Spleen (tissue), 11 donors: ENCODE measurements at regions not wholly inside any gene's neighbourhood (a gene's known extent, or its start where the extent isn't known, plus 50 kb on each side); places are given as distances from the start of the nearest gene placed in this dataset.

Experiments used
- DNase-seq: peaks from one replicate; pipeline ENCODE4 v3.0.0-alpha.2; 2020
- H3K27ac ChIP-seq, 8 donors: fragments of 200-600 bp; sonication (generic) in 7 of 8; 1 replicate in 4 of 8; 2 replicates in 4 of 8; pipeline versions ENCODE4 v1.5.0 to v1.8.0; 2016 to 2021; ENCODE audit warnings: inconsistent platforms in 4 of 8, mild to moderate bottlenecking in 4 of 8, moderate library complexity in 1 of 8
- H3K27me3 ChIP-seq, 7 donors: fragments of 200-600 bp; sonication (generic) in 6 of 7; replicated peaks in 1 of 7; 1 replicate in 4 of 7; 2 replicates in 3 of 7; pipeline versions ENCODE4 v1.5.0 to v1.8.0; 2016 to 2021; ENCODE audit warnings: inconsistent platforms in 3 of 7, mild to moderate bottlenecking in 1 of 7
- H3K36me3 ChIP-seq, 6 donors: fragments of 200-600 bp; sonication (generic) in 5 of 6; 1 replicate in 4 of 6; 2 replicates in 2 of 6; pipeline versions ENCODE4 v1.5.0 to v1.8.0; 2016 to 2021; ENCODE audit warnings: inconsistent platforms in 2 of 6
- H3K4me1 ChIP-seq, 6 donors: fragments of 200-600 bp; sonication (generic) in 5 of 6; 1 replicate in 3 of 6; 2 replicates in 3 of 6; pipeline versions ENCODE4 v1.5.0 to v1.8.0; 2016 to 2021; ENCODE audit warnings: inconsistent platforms in 3 of 6
- H3K4me3 ChIP-seq, 8 donors: fragments of 200-600 bp; sonication (generic) in 7 of 8; 1 replicate in 4 of 8; 2 replicates in 4 of 8; pipeline versions ENCODE4 v1.5.0 to v1.8.0; 2016 to 2021; ENCODE audit warnings: inconsistent platforms in 4 of 8, mild to moderate bottlenecking in 4 of 8, moderate library complexity in 2 of 8
- H3K9me3 ChIP-seq, 8 donors: fragments of 200-600 bp; sonication (generic) in 7 of 8; 1 replicate in 4 of 8; 2 replicates in 4 of 8; pipeline versions ENCODE4 v1.5.0 to v1.8.0; 2016 to 2021; ENCODE audit warnings: inconsistent platforms in 4 of 8
- POLR2A ChIP-seq, 3 donors: fragments of 450-650 bp; IDR thresholded peaks; one replicate each; pipeline ENCODE4 v1.5.1; 2017; ENCODE audit warnings: antibody characterized with exemption in 3 of 3, mild to moderate bottlenecking in 1 of 3
- POLR2AphosphoS5 ChIP-seq, 3 donors: sonication (generic); formaldehyde crosslinking; IDR thresholded peaks; one replicate each; pipeline ENCODE4 v1.5.1; 2017; ENCODE audit warnings: antibody characterized with exemption in 3 of 3
- WGBS, 5 donors: extraction: QIAGEN DNeasy Blood & Tissue Kit in 3 of 5; methylation state at CpG; one replicate each; pipeline versions ENCODE4 v1.1.5 to v1.1.7; 2013 to 2018; 5-methylcytosine and 5-hydroxymethylcytosine counted together
- intact Hi-C: fragments of 100-400 bp; cut with DNase I; formaldehyde crosslinking; loops from one replicate; pipeline ENCODE4 v1.15.0; 2023; ENCODE audit warnings: low total_unique reads
- TF ChIP-seq, protein P1 (sequence below), 11 experiments: fragments of 200-600 bp in 7 of 11; fragments of 450-650 bp in 4 of 11; sonication (generic) in 4 of 11; IDR thresholded peaks in 8 of 11; conservative IDR thresholded peaks in 3 of 11; 1 replicate in 7 of 11; 2 replicates in 4 of 11; pipeline versions ENCODE4 v1.4.0 to v1.8.0; 2016 to 2021; ENCODE audit warnings: antibody characterized with exemption in 11 of 11, inconsistent platforms in 4 of 11, mild to moderate bottlenecking in 1 of 11
- donor health status: healthy with polysubstance abuse.
- donor health status: DM: no; HTN: no; CAD: no; lungs with moderate emphysema.
- donor health status: DM: no; HTN: no; CAD: no.
- donor health status: Bipolar disorder and iron deficiency.
- donor health status: healthy.
- donor health status: DM: no; HTN: no; CAD: no.
- donor health status: DM: yes; HTN: yes; CAD: no.

DNA sequence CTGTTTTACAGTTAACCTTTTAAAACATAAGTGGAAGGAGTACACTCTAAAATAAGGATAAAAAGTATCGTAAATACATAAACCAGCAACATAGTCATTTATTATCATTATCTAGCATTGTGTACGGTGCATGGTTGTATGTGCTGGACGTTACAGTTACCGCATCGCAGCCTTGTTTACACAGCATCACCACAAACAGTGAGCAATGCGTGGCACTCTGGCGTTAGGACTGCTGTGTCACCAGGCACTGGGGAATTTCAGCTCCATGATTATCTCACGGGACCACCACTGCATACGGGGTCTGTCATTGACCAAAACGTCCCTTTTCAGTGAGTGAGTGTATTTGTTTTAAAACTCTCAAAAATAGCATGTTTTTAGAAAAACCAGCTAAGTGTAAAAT, 103.0 kb upstream of the SNTG2 start:
- DNase-seq, result no peak
- no peaks in the 10 kb centered on the region for H3K9me3 ChIP-seq
- WGBS, 5 donors, result 87 to 89% (median 88%) methylated on average over 10 of the region's 10 CpGs
- no peak overlapping the region for H3K4me3 ChIP-seq
- H3K27ac ChIP-seq, result no peak overlapping the region
- no peaks in the 10 kb centered on the region for H3K4me1 ChIP-seq
- intact Hi-C loops, result no loop called here
- no peak for TF ChIP-seq POLR2AphosphoS5 (IDR thresholded peaks at IDR 0.05)
- no peak for TF ChIP-seq POLR2A (IDR thresholded peaks at IDR 0.05)
- TF ChIP-seq, protein P1, sequence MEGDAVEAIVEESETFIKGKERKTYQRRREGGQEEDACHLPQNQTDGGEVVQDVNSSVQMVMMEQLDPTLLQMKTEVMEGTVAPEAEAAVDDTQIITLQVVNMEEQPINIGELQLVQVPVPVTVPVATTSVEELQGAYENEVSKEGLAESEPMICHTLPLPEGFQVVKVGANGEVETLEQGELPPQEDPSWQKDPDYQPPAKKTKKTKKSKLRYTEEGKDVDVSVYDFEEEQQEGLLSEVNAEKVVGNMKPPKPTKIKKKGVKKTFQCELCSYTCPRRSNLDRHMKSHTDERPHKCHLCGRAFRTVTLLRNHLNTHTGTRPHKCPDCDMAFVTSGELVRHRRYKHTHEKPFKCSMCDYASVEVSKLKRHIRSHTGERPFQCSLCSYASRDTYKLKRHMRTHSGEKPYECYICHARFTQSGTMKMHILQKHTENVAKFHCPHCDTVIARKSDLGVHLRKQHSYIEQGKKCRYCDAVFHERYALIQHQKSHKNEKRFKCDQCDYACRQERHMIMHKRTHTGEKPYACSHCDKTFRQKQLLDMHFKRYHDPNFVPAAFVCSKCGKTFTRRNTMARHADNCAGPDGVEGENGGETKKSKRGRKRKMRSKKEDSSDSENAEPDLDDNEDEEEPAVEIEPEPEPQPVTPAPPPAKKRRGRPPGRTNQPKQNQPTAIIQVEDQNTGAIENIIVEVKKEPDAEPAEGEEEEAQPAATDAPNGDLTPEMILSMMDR (IDR thresholded peaks at IDR 0.05 in 8 of 11, conservative IDR thresholded peaks at IDR 0.05 in 3 of 11), result no peak
- H3K27me3 ChIP-seq, result peaks cover 0 to 7% (median 0%) of the 10 kb centered on the region in 7 donors
- H3K36me3 ChIP-seq, result no peaks in the 10 kb centered on the region

DNA sequence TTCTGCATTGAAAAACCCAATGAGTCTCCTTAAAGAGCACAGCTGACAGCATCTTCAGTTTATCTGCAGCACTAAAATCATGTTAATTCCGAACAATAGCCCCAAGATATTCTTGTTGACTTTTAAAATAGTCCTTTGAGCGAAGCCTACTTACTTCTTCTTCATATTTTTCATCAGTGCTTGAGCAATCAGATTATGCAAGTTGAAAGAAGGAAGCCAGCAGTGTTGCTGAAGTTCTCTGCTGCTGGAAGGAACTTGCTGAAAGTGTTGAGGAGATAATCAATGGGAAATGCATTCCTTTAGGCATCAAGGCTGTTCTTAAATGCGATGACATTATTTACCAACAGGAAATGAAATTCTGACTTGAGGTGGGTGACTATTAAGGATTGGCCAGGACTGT, 105.9 kb upstream of the SNTG2 start:
- TF ChIP-seq, protein P1 (IDR thresholded peaks at IDR 0.05 in 8 of 11, conservative IDR thresholded peaks at IDR 0.05 in 3 of 11), result no peak
- TF ChIP-seq POLR2AphosphoS5 (IDR thresholded peaks at IDR 0.05), result no peak
- TF ChIP-seq POLR2A (IDR thresholded peaks at IDR 0.05), result no peak
- Histone ChIP-seq H3K36me3 (no peaks in the 10 kb centered on the region), H3K4me1 (no peaks in the 10 kb centered on the region), H3K27me3 (peaks cover 0 to 8% (median 0%) of the 10 kb centered on the region in 7 donors), H3K27ac (peak overlapping the region in 2 of 8 donors; percentile 10 to 12), H3K4me3 (no peak overlapping the region), H3K9me3 (no peaks in the 10 kb centered on the region)
- no peak for DNase-seq
- WGBS, 5 donors, result 41 to 62% (median 45%) methylated on average over 3 of the region's 3 CpGs
- intact Hi-C loops, result no loop called here

DNA sequence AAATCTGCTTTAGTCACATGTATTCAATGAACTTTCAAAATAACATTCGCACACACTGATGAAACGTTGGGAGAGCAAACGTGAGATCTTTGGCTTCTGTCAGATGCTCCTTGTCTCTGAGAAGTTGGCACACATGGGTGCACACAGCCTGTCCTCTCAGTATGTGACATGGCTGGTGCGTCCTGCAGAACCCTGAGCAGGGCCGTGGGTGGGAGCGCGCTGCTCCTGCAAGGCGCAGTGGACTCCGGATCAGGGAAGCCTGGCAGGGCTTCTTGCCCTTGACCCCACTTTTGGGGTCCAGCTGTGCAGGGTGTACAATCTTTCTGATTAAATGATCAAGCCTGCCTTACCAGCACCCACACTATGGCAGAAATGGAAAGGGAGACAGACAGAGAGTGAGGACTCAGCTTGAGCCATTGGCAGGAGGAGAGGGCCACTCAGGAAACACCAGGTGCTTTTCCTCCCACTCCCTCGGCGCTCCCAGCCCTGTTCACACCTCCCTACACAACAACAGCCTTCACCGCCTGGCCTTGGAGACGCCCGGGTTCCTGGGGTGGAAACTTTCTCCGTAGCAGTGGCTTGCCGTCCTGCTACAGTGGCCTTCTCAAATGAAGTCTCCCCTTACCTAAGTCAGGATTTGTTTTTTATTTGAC, 108.4 kb upstream of the SNTG2 start:
- Histone ChIP-seq H3K27ac (no peak overlapping the region), H3K4me1 (no peaks in the 10 kb centered on the region), H3K27me3 (peaks cover 0 to 30% (median 0%) of the 10 kb centered on the region in 7 donors), H3K4me3 (no peak overlapping the region), H3K36me3 (no peaks in the 10 kb centered on the region), H3K9me3 (no peaks in the 10 kb centered on the region)
- intact Hi-C loops, result no loop called here
- no peak for DNase-seq
- TF ChIP-seq POLR2AphosphoS5 (IDR thresholded peaks at IDR 0.05) (no peak), POLR2A (IDR thresholded peaks at IDR 0.05) (no peak)
- TF ChIP-seq, protein P1 (IDR thresholded peaks at IDR 0.05 in 8 of 11, conservative IDR thresholded peaks at IDR 0.05 in 3 of 11), result no peak
- 59 to 80% (median 64%) methylated on average over 16 of the region's 16 CpGs for WGBS, 5 donors

DNA sequence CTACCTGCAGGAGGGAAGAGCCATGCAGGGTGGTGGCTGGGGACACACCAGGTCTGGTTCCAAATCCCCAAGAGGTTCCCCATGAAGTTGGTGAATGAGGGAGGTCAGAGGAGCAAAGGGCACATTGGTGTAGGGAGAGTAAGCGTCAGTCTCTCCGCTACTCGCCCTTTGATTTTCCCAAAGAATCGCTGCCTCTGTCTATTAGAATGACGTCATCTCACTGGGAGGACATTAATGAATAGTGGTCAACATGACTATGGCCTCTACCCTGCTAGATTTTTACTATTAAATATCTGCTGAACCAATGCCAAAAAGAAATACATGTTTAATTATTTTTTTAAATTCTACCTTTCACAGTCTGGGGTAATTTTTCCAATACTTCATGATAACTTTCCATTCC, 109.6 kb upstream of the SNTG2 start:
- no peak for DNase-seq
- Histone ChIP-seq H3K36me3 (no peaks in the 10 kb centered on the region), H3K27me3 (peaks cover 0 to 39% (median 0%) of the 10 kb centered on the region in 7 donors), H3K9me3 (no peaks in the 10 kb centered on the region), H3K4me1 (no peaks in the 10 kb centered on the region), H3K27ac (no peak overlapping the region), H3K4me3 (no peak overlapping the region)
- intact Hi-C loops, result no loop called here
- no peak for TF ChIP-seq POLR2AphosphoS5 (IDR thresholded peaks at IDR 0.05)
- TF ChIP-seq, protein P1 (IDR thresholded peaks at IDR 0.05 in 8 of 11, conservative IDR thresholded peaks at IDR 0.05 in 3 of 11), result no peak
- no peak for TF ChIP-seq POLR2A (IDR thresholded peaks at IDR 0.05)
- 77 to 96% (median 88%) methylated on average over 5 of the region's 5 CpGs for WGBS, 5 donors
